HG02759 (cell line): ENCODE measurements at regions not wholly inside any gene's neighbourhood (a gene's known extent, or its start where the extent isn't known, plus 50 kb on each side); places are given as distances from the start of the nearest gene placed in this dataset.

Source experiments
- ATAC-seq: cut with Tn5 transposase; IDR thresholded peaks from one replicate; pipeline ENCODE4 v1.9.1; 2021; ENCODE audit warnings: mild to moderate bottlenecking, moderate library complexity; ENCODE audit not compliant: unreplicated experiment

GRCh38 chr3:127087441-127087840, 104.5 kb downstream of the PLXNA1 start:
- ATAC-seq, result no peak

- ATAC-seq, result no peak
Observed at GRCh38 chr3:127088511-127089351, 104.2 kb upstream of the PRR23E start.

GRCh38 chr3:127089486-127090145, 103.3 kb upstream of the PRR23E start:
- no peak for ATAC-seq

GRCh38 chr3:127090218-127091160, 102.4 kb upstream of the PRR23E start:
- no peak for ATAC-seq

GRCh38 chr3:127091376-127091775, 101.6 kb upstream of the PRR23E start:
- ATAC-seq, result no peak

GRCh38 chr3:127092368-127092767, 100.6 kb upstream of the PRR23E start:
- ATAC-seq, result no peak

GRCh38 chr3:127092776-127093175, 100.2 kb upstream of the PRR23E start:
- no peak for ATAC-seq

GRCh38 chr3:127093312-127093711, 99.6 kb upstream of the PRR23E start:
- no peak for ATAC-seq

- ATAC-seq, result no peak
Observed at GRCh38 chr3:127095774-127096173, 97.2 kb upstream of the PRR23E start.

- ATAC-seq, result no peak
Observed at GRCh38 chr3:127096256-127097071, 96.5 kb upstream of the PRR23E start.

GRCh38 chr3:127097072-127097405, 95.9 kb upstream of the PRR23E start:
- no peak for ATAC-seq

- no peak for ATAC-seq
Observed at GRCh38 chr3:127097481-127097880, 95.5 kb upstream of the PRR23E start.

GRCh38 chr3:127099982-127100381, 92.9 kb upstream of the PRR23E start:
- no peak for ATAC-seq

GRCh38 chr3:127100459-127101410, 92.2 kb upstream of the PRR23E start:
- ATAC-seq, result no peak

GRCh38 chr3:127101411-127102187, 91.3 kb upstream of the PRR23E start:
- no peak for ATAC-seq

- ATAC-seq, result no peak
Observed at GRCh38 chr3:127102188-127102520, 90.8 kb upstream of the PRR23E start.

- no peak for ATAC-seq
Observed at GRCh38 chr3:127102587-127102986, 90.3 kb upstream of the PRR23E start.

- no peak for ATAC-seq
Observed at GRCh38 chr3:127103080-127103479, 89.9 kb upstream of the PRR23E start.

- ATAC-seq, result no peak
Observed at GRCh38 chr3:127104586-127104985, 88.3 kb upstream of the PRR23E start.
